Left colon (tissue), 2 donors: ENCODE measurements at regions not wholly inside any gene's neighbourhood (a gene's known extent, or its start where the extent isn't known, plus 50 kb on each side); places are given as distances from the start of the nearest gene placed in this dataset.

Source experiments
- ATAC-seq: fragments of 200-7000 bp; cut with Tn5 transposase; one replicate; pipeline ENCODE4 v1.9.1; 2020; ENCODE audit warnings: mild to moderate bottlenecking, moderate library complexity
- DNase-seq, 2 donors: peaks; one replicate each; pipeline ENCODE4 v3.0.0-alpha.2; 2020
- intact Hi-C, 2 donors: fragments of 100-400 bp; cut with DNase I in 1 of 2; cut with micrococcal nuclease in 1 of 2; formaldehyde crosslinking; loops; one replicate each; pipeline versions ENCODE4 v1.11.2 to v1.14.0; 2022; cut with DNase I, micrococcal nuclease
- donor health status: DM: no; HTN: no; CAD: no.
- donor health status: DM: yes; HTN: yes; CAD: no.

- intact Hi-C loops: no loop called here
- ATAC-seq: no peak
- no peak for DNase-seq
Observed at GRCh38 chr1:168980180-168980579, 126.3 kb upstream of the ATP1B1 start.

GRCh38 chr1:168980656-168981055 is 125.8 kb upstream of the ATP1B1 start:
- DNase-seq: no peak
- intact Hi-C loops: no loop called here

GRCh38 chr1:168982778-168983177 is 123.7 kb upstream of the ATP1B1 start:
- ATAC-seq: no peak

More at GRCh38 chr1:168980656-168981055, 125.8 kb upstream of the ATP1B1 start:
- ATAC-seq: no peak

GRCh38 chr1:168987330-168987729 is 119.2 kb upstream of the ATP1B1 start:
- ATAC-seq (no peak), DNase-seq (no peak)
- intact Hi-C loops: no loop called here

More at GRCh38 chr1:168982778-168983177, 123.7 kb upstream of the ATP1B1 start:
- DNase-seq: no peak
- intact Hi-C loops: no loop called here

- ATAC-seq (no peak), DNase-seq (no peak)
- intact Hi-C loops: no loop called here
Observed at GRCh38 chr1:168987923-168988322, 118.6 kb upstream of the ATP1B1 start.

GRCh38 chr1:168989985-168990384 is 116.5 kb upstream of the ATP1B1 start:
- ATAC-seq (no peak), DNase-seq (no peak)
- intact Hi-C loops: no loop called here

GRCh38 chr1:168991667-168992475 is 114.6 kb upstream of the ATP1B1 start:
- DNase-seq: no peak
- intact Hi-C loops: no loop called here

GRCh38 chr1:169001353-169001752 is 105.1 kb upstream of the ATP1B1 start:
- ATAC-seq (no peak), DNase-seq (no peak)
- intact Hi-C loops: no loop called here

More at GRCh38 chr1:168991667-168992475, 114.6 kb upstream of the ATP1B1 start:
- no peak for ATAC-seq

GRCh38 chr1:169003864-169004516 is 102.5 kb upstream of the ATP1B1 start:
- no peak for ATAC-seq
- DNase-seq: peak in 1 of 2 donors; percentile 19
- intact Hi-C loops: no loop called here

- DNase-seq (no peak), ATAC-seq (no peak)
- intact Hi-C loops: no loop called here
Observed at GRCh38 chr1:169005776-169006175, 100.7 kb upstream of the ATP1B1 start.

- DNase-seq: no peak
- intact Hi-C loops: no loop called here
- no peak for ATAC-seq
Observed at GRCh38 chr1:169009666-169010065, 96.8 kb upstream of the ATP1B1 start.

- DNase-seq: no peak
- ATAC-seq: no peak
- intact Hi-C loops: no loop called here
Observed at GRCh38 chr1:169012416-169012815, 94.1 kb upstream of the ATP1B1 start.

- intact Hi-C loops: no loop called here
- DNase-seq (no peak), ATAC-seq (no peak)
Observed at GRCh38 chr1:169013821-169014220, 92.7 kb upstream of the ATP1B1 start.

GRCh38 chr1:169015464-169015863 is 91.0 kb upstream of the ATP1B1 start:
- intact Hi-C loops: no loop called here
- DNase-seq: no peak
- no peak for ATAC-seq

- intact Hi-C loops: no loop called here
- ATAC-seq (peak; percentile 77), DNase-seq (peak; percentile 54 to 72)
Observed at GRCh38 chr1:169018751-169019150, 87.7 kb upstream of the ATP1B1 start.

GRCh38 chr1:169019419-169020058 is 87.0 kb upstream of the ATP1B1 start:
- ATAC-seq (peak; percentile 92), DNase-seq (peak; percentile 49 to 77)
- intact Hi-C loops: no loop called here

- intact Hi-C loops: no loop called here
- DNase-seq (no peak), ATAC-seq (no peak)
Observed at GRCh38 chr1:169020684-169021083, 85.8 kb upstream of the ATP1B1 start.

- DNase-seq: no peak
- intact Hi-C loops: no loop called here
- no peak for ATAC-seq
Observed at GRCh38 chr1:169022648-169023047, 83.8 kb upstream of the ATP1B1 start.

GRCh38 chr1:169024255-169024654 is 82.2 kb upstream of the ATP1B1 start:
- intact Hi-C loops: no loop called here
- ATAC-seq (no peak), DNase-seq (no peak)

- ATAC-seq: peak; percentile 76
- intact Hi-C loops: no loop called here
Observed at GRCh38 chr1:169024800-169025271, 81.7 kb upstream of the ATP1B1 start.

More at GRCh38 chr1:169024800-169025271, 81.7 kb upstream of the ATP1B1 start:
- DNase-seq: no peak
